ENCODE measurements at regions not wholly inside any gene's neighbourhood (a gene's known extent, or its start where the extent isn't known, plus 50 kb on each side); places are given as distances from the start of the nearest gene placed in this dataset.
"Not testable (repeated sequence)": the region's sequence is repeated elsewhere in the genome, so short reads cannot be mapped to it uniquely, and the experiment has no call there.

DNA sequence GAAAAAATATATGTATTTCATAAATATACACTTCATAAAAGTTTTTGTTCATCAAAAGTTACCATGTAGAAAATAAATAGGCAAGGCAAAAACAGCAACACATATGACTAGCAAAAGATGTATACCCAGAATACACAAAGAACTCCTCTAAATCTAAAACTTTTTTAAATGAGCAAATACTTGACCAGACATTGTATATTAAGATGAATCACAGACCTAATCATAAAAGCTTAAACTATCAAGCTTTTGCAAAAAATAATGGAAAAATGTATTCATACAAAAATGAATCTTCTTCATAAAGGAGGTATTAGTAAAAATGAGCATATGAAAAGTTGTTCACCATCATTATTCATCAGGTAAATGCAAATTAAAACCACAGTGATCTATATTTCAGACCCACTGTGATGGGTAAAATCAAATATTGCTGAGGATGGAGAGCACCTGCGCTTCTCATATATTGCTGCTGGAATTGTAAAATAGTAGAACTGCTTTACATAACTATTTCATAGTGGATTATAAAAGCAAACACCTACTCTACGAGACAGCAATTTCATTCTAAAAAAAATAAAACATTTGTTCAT, 78.3 kb upstream of the RGS1 start:
- no peaks in the 10 kb centered on the region for H3F3A ChIP-seq (ENCODE audit: insufficient read depth, low read length, poor library complexity, severe bottlenecking)
- no peaks in the 10 kb centered on the region for H3K9me3 ChIP-seq (ENCODE audit: low read length)
- no peaks in the 10 kb centered on the region for H3K27me3 ChIP-seq (ENCODE audit: insufficient read depth, low read depth, low read length)
- no peak overlapping the region for H3K4me2 ChIP-seq (ENCODE audit: low read length)
- no peaks in the 10 kb centered on the region for H3K36me3 ChIP-seq (ENCODE audit: insufficient read depth, low read length)
- no peaks in the 10 kb centered on the region for H4K20me1 ChIP-seq (ENCODE audit: insufficient read depth)
- TF ChIP-seq SMC3 (conservative IDR thresholded peaks at IDR 0.05; ENCODE audit: poor library complexity) = no peak
- TF ChIP-seq TAF1 (IDR thresholded peaks at IDR 0.05; ENCODE audit: low read depth) = no peak
- TF ChIP-seq EP300 (conservative IDR thresholded peaks at IDR 0.05; ENCODE audit: poor library complexity, severe bottlenecking) = no peak
- TF ChIP-seq, protein P1, sequence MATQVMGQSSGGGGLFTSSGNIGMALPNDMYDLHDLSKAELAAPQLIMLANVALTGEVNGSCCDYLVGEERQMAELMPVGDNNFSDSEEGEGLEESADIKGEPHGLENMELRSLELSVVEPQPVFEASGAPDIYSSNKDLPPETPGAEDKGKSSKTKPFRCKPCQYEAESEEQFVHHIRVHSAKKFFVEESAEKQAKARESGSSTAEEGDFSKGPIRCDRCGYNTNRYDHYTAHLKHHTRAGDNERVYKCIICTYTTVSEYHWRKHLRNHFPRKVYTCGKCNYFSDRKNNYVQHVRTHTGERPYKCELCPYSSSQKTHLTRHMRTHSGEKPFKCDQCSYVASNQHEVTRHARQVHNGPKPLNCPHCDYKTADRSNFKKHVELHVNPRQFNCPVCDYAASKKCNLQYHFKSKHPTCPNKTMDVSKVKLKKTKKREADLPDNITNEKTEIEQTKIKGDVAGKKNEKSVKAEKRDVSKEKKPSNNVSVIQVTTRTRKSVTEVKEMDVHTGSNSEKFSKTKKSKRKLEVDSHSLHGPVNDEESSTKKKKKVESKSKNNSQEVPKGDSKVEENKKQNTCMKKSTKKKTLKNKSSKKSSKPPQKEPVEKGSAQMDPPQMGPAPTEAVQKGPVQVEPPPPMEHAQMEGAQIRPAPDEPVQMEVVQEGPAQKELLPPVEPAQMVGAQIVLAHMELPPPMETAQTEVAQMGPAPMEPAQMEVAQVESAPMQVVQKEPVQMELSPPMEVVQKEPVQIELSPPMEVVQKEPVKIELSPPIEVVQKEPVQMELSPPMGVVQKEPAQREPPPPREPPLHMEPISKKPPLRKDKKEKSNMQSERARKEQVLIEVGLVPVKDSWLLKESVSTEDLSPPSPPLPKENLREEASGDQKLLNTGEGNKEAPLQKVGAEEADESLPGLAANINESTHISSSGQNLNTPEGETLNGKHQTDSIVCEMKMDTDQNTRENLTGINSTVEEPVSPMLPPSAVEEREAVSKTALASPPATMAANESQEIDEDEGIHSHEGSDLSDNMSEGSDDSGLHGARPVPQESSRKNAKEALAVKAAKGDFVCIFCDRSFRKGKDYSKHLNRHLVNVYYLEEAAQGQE (IDR thresholded peaks at IDR 0.05; ENCODE audit: borderline replicate concordance) = no peak
- TF ChIP-seq EZH2 (IDR thresholded peaks at IDR 0.05; ENCODE audit: borderline replicate concordance, insufficient read depth, low read length, poor library complexity, severe bottlenecking) = no peak
- no peak for TF ChIP-seq RAD21 (conservative IDR thresholded peaks at IDR 0.05)
- no peak for TF ChIP-seq POLR2AphosphoS5 (IDR thresholded peaks at IDR 0.05)
- TF ChIP-seq, protein P2, sequence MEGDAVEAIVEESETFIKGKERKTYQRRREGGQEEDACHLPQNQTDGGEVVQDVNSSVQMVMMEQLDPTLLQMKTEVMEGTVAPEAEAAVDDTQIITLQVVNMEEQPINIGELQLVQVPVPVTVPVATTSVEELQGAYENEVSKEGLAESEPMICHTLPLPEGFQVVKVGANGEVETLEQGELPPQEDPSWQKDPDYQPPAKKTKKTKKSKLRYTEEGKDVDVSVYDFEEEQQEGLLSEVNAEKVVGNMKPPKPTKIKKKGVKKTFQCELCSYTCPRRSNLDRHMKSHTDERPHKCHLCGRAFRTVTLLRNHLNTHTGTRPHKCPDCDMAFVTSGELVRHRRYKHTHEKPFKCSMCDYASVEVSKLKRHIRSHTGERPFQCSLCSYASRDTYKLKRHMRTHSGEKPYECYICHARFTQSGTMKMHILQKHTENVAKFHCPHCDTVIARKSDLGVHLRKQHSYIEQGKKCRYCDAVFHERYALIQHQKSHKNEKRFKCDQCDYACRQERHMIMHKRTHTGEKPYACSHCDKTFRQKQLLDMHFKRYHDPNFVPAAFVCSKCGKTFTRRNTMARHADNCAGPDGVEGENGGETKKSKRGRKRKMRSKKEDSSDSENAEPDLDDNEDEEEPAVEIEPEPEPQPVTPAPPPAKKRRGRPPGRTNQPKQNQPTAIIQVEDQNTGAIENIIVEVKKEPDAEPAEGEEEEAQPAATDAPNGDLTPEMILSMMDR (IDR thresholded peaks at IDR 0.05; ENCODE audit: poor library complexity, severe bottlenecking) = no peak
- no peak for TF ChIP-seq MXI1 (conservative IDR thresholded peaks at IDR 0.05; ENCODE audit: poor library complexity, severe bottlenecking)
- no peak overlapping the region for H2AFZ ChIP-seq (ENCODE audit: low read depth, low read length)
- H3K4me3 ChIP-seq (ENCODE audit: low read length) = no peak overlapping the region
- no peak overlapping the region for H3K9ac ChIP-seq (ENCODE audit: low read length)
- no peak overlapping the region for H3K27ac ChIP-seq (ENCODE audit: low read length)
- H3K9me2 ChIP-seq (ENCODE audit: insufficient read depth, low read length) = no peaks in the 10 kb centered on the region
- no peaks in the 10 kb centered on the region for H3K79me2 ChIP-seq (replicated peaks; ENCODE audit: insufficient read depth, low read length)

DNA sequence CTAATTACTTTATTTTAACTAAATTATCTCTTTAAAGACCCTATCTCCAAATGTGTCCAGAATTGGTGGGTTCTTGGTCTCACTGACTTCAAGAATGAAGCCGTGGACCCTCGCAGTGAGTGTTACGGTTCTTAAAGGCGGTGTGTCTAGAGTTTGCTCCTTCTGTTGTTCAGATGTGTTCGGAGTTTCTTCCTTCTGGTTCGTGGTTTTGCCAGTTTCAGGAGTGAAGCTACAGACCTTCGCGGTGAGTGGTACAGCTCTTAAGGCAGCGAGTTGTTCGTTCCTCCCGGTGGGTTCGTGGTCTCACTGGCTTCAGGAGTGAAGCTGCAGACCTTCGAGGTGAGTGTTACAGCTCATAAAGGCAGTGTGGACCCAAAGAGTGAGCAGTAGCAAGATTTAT, 77.5 kb upstream of the RGS1 start:
- H3K9me2 ChIP-seq (ENCODE audit: insufficient read depth, low read length); H3K4me3 ChIP-seq (ENCODE audit: low read length); H4K20me1 ChIP-seq (ENCODE audit: insufficient read depth); H3F3A ChIP-seq (ENCODE audit: insufficient read depth, low read length, poor library complexity, severe bottlenecking); H3K79me2 ChIP-seq (replicated peaks; ENCODE audit: insufficient read depth, low read length); H3K36me3 ChIP-seq (ENCODE audit: insufficient read depth, low read length); H3K9me3 ChIP-seq (ENCODE audit: low read length); H3K27me3 ChIP-seq (ENCODE audit: insufficient read depth, low read depth, low read length); H3K4me2 ChIP-seq (ENCODE audit: low read length); H3K9ac ChIP-seq (ENCODE audit: low read length); H2AFZ ChIP-seq (ENCODE audit: low read depth, low read length); H3K27ac ChIP-seq (ENCODE audit: low read length): not testable (repeated sequence)

GRCh38 chr1:192499061-192499581, 76.5 kb upstream of the RGS1 start:
- not testable (repeated sequence) for H3K9me3 ChIP-seq (ENCODE audit: low read length); H2AFZ ChIP-seq (ENCODE audit: low read depth, low read length); H3K36me3 ChIP-seq (ENCODE audit: insufficient read depth, low read length); H3K27ac ChIP-seq (ENCODE audit: low read length); H3K9me2 ChIP-seq (ENCODE audit: insufficient read depth, low read length); H3K4me2 ChIP-seq (ENCODE audit: low read length); H3K9ac ChIP-seq (ENCODE audit: low read length); H3F3A ChIP-seq (ENCODE audit: insufficient read depth, low read length, poor library complexity, severe bottlenecking); H3K27me3 ChIP-seq (ENCODE audit: insufficient read depth, low read depth, low read length); H4K20me1 ChIP-seq (ENCODE audit: insufficient read depth); H3K4me3 ChIP-seq (ENCODE audit: low read length); H3K79me2 ChIP-seq (replicated peaks; ENCODE audit: insufficient read depth, low read length)

DNA sequence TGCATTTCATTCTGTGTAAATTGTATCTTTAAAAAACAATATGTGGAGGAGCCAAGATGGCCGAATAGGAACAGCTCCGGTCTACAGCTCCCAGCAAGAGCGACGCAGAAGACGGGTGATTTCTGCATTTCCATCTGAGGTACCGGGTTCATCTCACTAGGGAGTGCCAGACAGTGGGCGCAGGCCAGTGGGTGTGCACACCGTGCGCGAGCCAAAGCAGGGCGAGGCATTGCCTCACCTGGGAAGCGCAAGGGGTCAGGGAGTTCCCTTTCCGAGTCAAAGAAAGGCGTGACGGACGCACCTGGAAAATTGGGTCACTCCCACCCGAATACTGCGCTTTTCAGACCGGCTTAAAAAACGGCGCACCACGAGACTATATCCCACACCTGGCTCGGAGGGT, 75.0 kb upstream of the RGS1 start:
- H3K79me2 ChIP-seq (replicated peaks; ENCODE audit: insufficient read depth, low read length); H3K27ac ChIP-seq (ENCODE audit: low read length); H2AFZ ChIP-seq (ENCODE audit: low read depth, low read length): not testable (repeated sequence)

More for the DNA sequence above, 75.0 kb upstream of the RGS1 start:
- H3K9ac ChIP-seq (ENCODE audit: low read length); H3K9me2 ChIP-seq (ENCODE audit: insufficient read depth, low read length); H3K4me3 ChIP-seq (ENCODE audit: low read length); H3K9me3 ChIP-seq (ENCODE audit: low read length); H4K20me1 ChIP-seq (ENCODE audit: insufficient read depth); H3K36me3 ChIP-seq (ENCODE audit: insufficient read depth, low read length); H3K27me3 ChIP-seq (ENCODE audit: insufficient read depth, low read depth, low read length); H3F3A ChIP-seq (ENCODE audit: insufficient read depth, low read length, poor library complexity, severe bottlenecking); H3K4me2 ChIP-seq (ENCODE audit: low read length): not testable (repeated sequence)
